DMS153 treated with DMSO at 0.1 percent for 48 hours (cell line): ENCODE measurements at regions not wholly inside any gene's neighbourhood (a gene's known extent, or its start where the extent isn't known, plus 50 kb on each side); places are given as distances from the start of the nearest gene placed in this dataset.
"Not testable (repeated sequence)": the region's sequence is repeated elsewhere in the genome, so short reads cannot be mapped to it uniquely, and the experiment has no call there.

Source experiments
- DNase-seq: peaks from one replicate; lab custom pipeline; 2025; ENCODE audit not compliant: unreplicated experiment; lab: John Stamatoyannopoulos, UW

DNA sequence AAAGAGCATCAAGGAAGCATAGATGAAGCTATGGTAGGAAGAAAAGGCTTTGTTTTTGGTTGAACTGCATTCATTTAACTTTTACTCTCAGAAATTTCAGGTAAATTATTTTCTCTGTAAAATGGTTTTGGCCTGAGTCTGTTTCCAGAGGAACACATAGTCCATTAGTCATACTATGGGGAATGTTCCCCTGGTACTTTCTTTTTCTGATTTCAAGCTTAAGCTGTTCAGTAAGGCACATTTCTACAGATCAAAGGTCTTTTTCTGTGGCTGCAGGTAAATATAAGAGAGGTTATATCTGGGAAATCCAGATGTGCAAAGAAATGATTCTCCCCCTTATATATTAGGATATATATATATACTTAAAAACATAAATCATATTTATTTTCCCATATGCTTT is 1744.4 kb upstream of the ADGRL3 start:
- DNase-seq, result no peak

DNA sequence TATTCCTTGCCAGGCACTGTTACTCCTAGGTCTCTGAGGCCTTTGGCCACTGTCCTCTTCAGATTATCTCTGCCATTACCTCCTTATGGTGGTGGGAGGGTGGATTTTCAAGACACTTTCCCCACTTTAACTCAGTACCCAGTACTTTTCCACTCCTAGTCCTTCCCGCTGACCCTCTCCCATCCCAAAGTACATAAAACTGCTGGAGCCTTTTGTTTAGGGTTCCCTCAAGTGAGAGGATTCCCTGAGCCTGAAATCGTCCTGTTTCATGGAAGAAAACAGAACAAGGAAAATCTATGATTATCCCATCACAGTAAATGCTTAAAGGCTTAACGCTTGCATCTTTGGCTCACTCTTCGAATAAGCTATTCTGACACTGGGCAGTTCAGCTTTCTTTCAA is 1742.5 kb upstream of the ADGRL3 start:
- DNase-seq, result no peak

- no peak for DNase-seq
These were observed 1715.2 kb upstream of the ADGRL3 start for GRCh38 chr4:59484944-59485343.

GRCh38 chr4:59500103-59500502 is 1700.0 kb upstream of the ADGRL3 start:
- DNase-seq, result no peak

GRCh38 chr4:59503731-59504130 is 1696.4 kb upstream of the ADGRL3 start:
- no peak for DNase-seq

- DNase-seq, result not testable (repeated sequence)
These were observed 1688.3 kb upstream of the ADGRL3 start for GRCh38 chr4:59511809-59512208.

DNA sequence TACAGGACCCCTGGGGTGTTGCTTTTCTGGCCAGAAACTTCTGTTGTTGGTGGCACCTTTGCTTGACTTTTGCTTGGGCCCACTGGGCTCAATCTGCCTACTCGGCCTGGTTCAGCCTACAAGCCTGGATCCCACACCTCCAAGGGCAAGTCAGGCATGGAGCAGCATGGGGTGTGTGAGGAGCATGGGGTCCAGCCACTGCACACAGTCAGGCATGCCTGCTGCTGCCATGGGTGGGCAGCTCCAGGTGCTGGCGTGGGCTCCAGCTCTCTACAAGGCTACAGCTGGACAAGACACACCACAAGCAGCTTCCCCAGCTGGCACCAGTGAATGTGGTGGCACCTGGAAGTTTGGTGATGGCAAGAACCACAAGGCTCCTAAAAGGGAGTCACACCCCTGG is 1683.1 kb upstream of the ADGRL3 start:
- DNase-seq, result no peak

- DNase-seq, result no peak
These were observed 1681.9 kb upstream of the ADGRL3 start for GRCh38 chr4:59518005-59518823.

- DNase-seq, result no peak
These were observed 1674.2 kb upstream of the ADGRL3 start for GRCh38 chr4:59525885-59526284.

- DNase-seq, result no peak
These were observed 1664.6 kb upstream of the ADGRL3 start for GRCh38 chr4:59535541-59535940.

- DNase-seq, result no peak
These were observed 1663.7 kb upstream of the ADGRL3 start for GRCh38 chr4:59536428-59536827.

DNA sequence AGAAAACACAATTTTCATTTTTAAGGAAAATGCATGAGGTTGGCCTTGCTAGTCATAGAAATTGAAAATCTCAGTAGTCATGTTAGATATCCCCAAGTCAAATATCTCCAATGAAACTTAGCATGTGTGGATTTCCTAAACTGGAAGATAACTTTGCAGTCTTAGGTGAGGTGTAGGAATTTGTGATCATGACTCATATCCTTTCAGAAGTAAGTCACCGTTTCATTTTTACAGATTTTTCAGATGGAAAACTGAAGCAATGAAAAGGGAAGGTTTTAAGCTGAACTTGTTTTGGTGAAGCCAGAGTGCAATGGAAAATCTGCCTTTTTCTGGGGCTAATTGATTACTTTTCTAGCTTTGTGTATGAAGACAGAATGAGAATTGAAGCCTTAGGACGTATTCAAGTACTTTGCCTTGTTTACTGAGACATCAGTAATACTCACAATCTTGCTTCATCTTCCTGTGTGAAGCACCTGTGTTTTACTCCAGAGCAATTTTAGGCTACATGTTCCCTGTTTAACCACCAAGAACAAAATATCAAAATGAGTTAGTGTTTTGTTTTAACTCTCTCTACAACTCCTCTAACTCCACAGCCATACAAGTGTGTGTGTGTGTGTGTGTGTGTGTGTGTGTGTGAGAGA is 1662.8 kb upstream of the ADGRL3 start:
- no peak for DNase-seq

DNA sequence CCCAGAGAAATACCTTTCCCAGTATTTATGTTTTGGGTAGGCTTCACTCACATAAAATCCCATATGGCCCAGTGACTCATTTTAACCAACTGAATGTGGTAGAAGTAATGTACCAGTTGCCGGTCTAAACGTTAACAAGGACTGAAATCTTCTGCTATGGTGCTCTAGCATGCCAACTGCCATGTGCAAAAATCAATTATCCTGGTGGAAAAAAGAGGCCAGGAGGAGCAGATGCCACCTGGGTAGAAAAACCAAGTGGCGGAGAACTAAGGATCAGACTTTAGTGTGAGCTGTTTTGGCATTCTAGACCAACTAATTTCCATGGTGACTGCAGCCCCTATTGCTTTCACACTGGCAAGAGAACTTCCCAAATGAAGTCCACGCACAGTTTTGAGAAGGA is 1660.7 kb upstream of the ADGRL3 start:
- DNase-seq, result no peak

DNA sequence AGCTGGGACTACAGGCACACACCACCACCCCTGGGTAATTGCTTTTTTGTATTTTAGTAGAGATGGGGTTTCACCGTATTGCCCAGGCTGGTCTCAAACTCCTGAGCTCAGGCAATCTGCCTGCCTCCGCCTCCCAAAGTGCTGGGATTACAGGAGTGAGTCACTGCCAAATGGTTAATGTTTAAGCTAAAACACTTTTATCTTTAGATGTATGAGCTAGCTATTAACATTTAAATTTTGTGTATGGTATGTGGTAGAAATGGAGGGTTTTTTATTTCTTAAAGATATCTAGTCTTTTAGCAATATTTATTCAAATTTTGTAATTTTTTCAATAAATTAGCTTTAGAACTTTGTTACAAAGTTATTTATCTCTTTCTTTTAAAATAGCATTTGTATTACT is 1659.8 kb upstream of the ADGRL3 start:
- DNase-seq, result no peak

DNA sequence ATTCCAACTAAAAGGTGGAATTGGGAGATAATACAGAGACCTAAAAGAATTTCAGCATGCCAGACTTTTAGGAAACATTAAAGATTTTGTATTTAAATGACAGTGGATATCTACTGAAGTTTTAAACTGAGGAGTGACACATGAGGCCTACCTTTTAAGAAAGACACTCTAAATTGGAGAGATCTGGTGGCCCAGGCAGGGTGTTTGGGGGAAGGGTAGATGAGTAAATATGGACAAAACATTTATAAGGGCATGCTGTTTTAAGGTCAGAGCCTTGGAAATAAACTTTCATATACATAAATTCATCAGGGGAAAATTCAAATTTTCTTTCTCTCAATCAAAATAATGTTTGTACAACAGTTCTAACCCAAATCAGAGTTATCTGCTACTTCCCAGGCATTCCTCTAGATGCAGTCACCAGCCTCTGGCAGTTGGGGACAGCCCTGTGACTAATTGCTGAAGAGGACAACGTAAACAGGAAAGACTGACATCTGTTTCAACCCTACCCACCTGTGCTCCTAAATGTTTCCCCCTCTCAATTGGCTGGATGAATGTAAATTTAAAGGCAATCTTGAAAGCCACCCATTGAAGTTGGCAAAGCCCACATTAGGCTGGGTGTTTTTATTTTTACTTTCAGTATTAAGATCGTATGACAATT is 1646.9 kb upstream of the ADGRL3 start:
- no peak for DNase-seq

DNA sequence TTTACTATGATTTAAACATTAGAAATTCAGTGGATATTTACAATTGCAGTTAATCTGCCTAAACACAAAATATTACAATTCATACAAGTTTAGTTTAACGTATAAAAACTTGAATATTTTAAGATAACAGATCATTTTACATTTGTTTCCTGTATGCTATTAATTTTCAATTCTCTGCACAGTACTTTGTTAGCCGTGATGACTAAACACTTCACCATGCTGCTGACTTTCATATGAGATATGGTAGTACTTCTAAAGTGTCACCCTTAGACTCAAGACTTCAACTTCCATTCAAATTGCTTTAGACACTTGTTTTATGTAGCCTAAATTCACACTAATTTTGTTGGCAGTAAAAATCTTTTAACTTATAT is 1646.4 kb upstream of the ADGRL3 start:
- no peak for DNase-seq

GRCh38 chr4:59556191-59556590 is 1643.9 kb upstream of the ADGRL3 start:
- DNase-seq, result not testable (repeated sequence)

DNA sequence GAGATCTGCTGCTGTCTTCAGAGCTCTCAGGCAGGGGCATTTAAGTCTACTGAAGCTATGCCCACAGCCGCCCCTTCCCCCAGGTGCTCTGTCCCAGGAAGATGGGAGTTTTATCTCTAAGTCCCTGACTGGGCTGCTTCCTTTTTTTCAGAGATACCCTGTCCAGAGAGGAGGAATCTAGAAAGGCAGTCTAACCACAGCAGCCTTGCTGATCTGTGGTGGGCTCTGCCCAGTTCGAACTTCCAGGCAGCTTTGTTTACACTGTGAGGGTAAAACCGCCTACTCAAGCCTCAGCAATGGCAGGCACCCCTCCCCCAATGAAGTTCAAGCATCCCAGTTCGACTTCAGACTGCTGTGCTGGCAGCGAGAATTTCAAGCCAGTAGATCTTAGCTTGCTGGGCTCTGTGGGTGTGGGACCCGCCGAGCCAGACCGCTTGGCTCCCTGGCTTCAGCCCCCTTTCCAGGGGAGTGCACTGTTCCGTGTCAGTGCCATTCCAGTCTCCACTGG is 1639.9 kb upstream of the ADGRL3 start:
- DNase-seq, result not testable (repeated sequence)

DNA sequence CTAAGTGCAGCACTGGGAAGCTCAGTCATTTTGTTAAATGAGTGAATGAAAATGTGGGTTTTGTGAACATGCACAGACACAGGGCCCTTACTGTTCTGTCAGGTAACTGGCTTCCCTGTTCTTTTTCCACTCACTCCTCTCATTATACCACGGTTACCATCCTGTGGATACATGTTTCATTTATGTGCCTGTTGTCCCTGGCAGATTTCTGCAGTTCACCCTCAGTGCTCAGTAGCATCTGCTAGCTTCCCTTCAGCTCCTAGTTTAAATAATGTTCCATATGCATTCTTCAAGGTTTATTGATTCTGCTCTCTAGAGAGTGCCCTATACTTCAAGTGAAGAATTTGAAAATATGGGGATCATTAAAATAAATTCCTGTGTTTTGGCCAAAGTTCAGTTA is 1634.3 kb upstream of the ADGRL3 start:
- no peak for DNase-seq

DNA sequence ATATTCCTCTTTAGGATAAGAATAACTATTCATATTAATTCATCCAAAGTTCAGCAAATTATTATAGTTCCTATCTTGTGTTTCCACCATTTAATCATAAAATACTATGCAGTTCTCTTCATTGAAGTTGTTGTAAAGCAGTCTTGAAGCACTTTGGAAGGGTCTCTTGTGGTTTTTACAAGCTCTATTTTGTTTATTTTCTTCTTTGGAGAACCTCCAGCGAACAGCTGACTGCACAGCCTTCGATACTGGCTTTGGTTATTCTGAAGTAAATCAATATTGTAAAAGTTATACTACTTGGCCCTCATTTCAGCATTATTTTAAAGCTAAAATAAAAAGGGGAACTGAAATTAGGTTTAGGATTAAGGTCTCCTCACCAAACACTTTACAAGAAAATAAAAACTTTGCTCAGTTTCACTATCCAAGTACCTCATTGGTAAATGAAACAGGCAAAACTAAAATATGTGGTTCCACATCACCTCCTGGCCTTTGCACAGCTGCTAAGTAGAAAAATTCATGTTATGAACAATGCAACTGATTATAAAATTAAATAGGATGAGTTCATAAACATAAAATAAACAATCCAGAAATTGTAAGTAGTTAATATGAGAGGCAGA is 1629.2 kb upstream of the ADGRL3 start:
- no peak for DNase-seq

GRCh38 chr4:59571805-59572430 is 1628.2 kb upstream of the ADGRL3 start:
- DNase-seq, result peak; percentile 17
